Body of pancreas (tissue), 4 donors: ENCODE measurements at regions not wholly inside any gene's neighbourhood (a gene's known extent, or its start where the extent isn't known, plus 50 kb on each side); places are given as distances from the start of the nearest gene placed in this dataset.

Source experiments
- POLR2A ChIP-seq, 3 donors: fragments of 450-650 bp; IDR thresholded peaks; one replicate each; pipeline ENCODE4 v1.6.1; 2016; ENCODE audit warnings: antibody characterized with exemption in 3 of 3, mild to moderate bottlenecking in 2 of 3
- TF ChIP-seq, protein P1 (sequence below), 7 experiments: fragments of 450-650 bp in 4 of 7; fragments of 200-600 bp in 3 of 7; sonication (generic) in 3 of 7; IDR thresholded peaks; one replicate each; pipeline ENCODE4 v1.5.1; 2016 to 2019; ENCODE audit warnings: antibody characterized with exemption in 7 of 7

- TF ChIP-seq, protein P1, sequence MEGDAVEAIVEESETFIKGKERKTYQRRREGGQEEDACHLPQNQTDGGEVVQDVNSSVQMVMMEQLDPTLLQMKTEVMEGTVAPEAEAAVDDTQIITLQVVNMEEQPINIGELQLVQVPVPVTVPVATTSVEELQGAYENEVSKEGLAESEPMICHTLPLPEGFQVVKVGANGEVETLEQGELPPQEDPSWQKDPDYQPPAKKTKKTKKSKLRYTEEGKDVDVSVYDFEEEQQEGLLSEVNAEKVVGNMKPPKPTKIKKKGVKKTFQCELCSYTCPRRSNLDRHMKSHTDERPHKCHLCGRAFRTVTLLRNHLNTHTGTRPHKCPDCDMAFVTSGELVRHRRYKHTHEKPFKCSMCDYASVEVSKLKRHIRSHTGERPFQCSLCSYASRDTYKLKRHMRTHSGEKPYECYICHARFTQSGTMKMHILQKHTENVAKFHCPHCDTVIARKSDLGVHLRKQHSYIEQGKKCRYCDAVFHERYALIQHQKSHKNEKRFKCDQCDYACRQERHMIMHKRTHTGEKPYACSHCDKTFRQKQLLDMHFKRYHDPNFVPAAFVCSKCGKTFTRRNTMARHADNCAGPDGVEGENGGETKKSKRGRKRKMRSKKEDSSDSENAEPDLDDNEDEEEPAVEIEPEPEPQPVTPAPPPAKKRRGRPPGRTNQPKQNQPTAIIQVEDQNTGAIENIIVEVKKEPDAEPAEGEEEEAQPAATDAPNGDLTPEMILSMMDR (IDR thresholded peaks at IDR 0.05): no peak
- TF ChIP-seq POLR2A (IDR thresholded peaks at IDR 0.05): no peak
Observed at GRCh38 chr14:30445011-30445793, 113.8 kb upstream of the G2E3 start.
